GM12878 (cell line): ENCODE measurements at regions not wholly inside any gene's neighbourhood (a gene's known extent, or its start where the extent isn't known, plus 50 kb on each side); places are given as distances from the start of the nearest gene placed in this dataset.

Experiments
- ATAC-seq: fragments of 200-7000 bp; cut with Tn5 transposase; 3 replicates; pipeline ENCODE4 v1.9.1; 2020; ENCODE audit warnings: mild to moderate bottlenecking, moderate library complexity
- BruUV-seq: library from RNA; stranded (reverse); fragments of 400-500 nt; replicated peaks from 2 replicates; lab custom pipeline; 2021; lab: Mats Ljungman, UMichigan
- CTCF ChIA-PET: fragments of 300-600 bp; sonication (Branson Sonifier 250); formaldehyde crosslinking; extraction: SDS; loops from one replicate; lab custom pipeline; 2021; ENCODE audit warnings: inconsistent platforms; lab: Yijun Ruan, JAX
- POLR2A ChIA-PET: fragments of 350-600 bp; formaldehyde crosslinking; extraction: SDS; loops from one replicate; lab custom pipeline; 2021; ENCODE audit warnings: inconsistent platforms; lab: Charles Lee
- RAD21 ChIA-PET: fragments of 300-600 bp; sonication (Branson Sonifier 250); formaldehyde crosslinking; loops from one replicate; lab custom pipeline; 2023; ENCODE audit warnings: antibody characterized with exemption; ENCODE audit not compliant: unreplicated experiment; lab: Charles Lee
- SMC1A ChIA-PET: fragments of 300-600 bp; sonication (Branson Sonifier 250); formaldehyde crosslinking; loops from one replicate; lab custom pipeline; 2023; ENCODE audit not compliant: unreplicated experiment, uncharacterized antibody; lab: Charles Lee
- DNase-seq: peaks from one replicate; pipeline ENCODE4 v3.0.0-alpha.2; 2011; ENCODE audit warnings: low read depth, low spot score
- FAIRE-seq: peaks from 3 replicates; lab custom pipeline; 2011; peaks lifted over from hg19 to GRCh38; lab: Jason Lieb, UNC
- H2AFZ ChIP-seq: 2 replicates; pipeline ENCODE4 v1.6.0; 2011; ENCODE audit warnings: low read depth, low read length, control low read depth; ENCODE audit not compliant: control insufficient read depth
- H3K27ac ChIP-seq: 2 replicates; pipeline ENCODE4 v1.5.1; 2011; ENCODE audit warnings: control low read depth; ENCODE audit not compliant: control insufficient read depth, insufficient read depth
- H3K27me3 ChIP-seq, 2 experiments: replicated peaks in 1 of 2; 2 replicates each; pipeline versions ENCODE4 v1.6.0 to v1.6.1; 2011; ENCODE audit warnings: low read length in 1 of 2; ENCODE audit not compliant: control insufficient read depth in 2 of 2, insufficient read depth in 2 of 2
- H3K36me3 ChIP-seq, 2 experiments: 2 replicates each; pipeline ENCODE4 v1.5.1; 2011; ENCODE audit warnings: low read length in 1 of 2; ENCODE audit not compliant: control insufficient read depth in 2 of 2, insufficient read depth in 2 of 2
- H3K4me1 ChIP-seq: 2 replicates; pipeline ENCODE4 v1.6.1; 2011; ENCODE audit warnings: mild to moderate bottlenecking, low read length, moderate library complexity, mixed read lengths; ENCODE audit not compliant: control insufficient read depth, insufficient read depth
- H3K4me2 ChIP-seq: 2 replicates; pipeline ENCODE4 v1.6.0; 2011; ENCODE audit warnings: control low read depth; ENCODE audit not compliant: control insufficient read depth, insufficient read depth
- H3K4me3 ChIP-seq: fragments of 200-600 bp; sonication (generic); 2 replicates; pipeline ENCODE4 v1.5.1; 2016
- H3K79me2 ChIP-seq: 2 replicates; pipeline ENCODE4 v1.6.0; 2011; ENCODE audit warnings: low read length; ENCODE audit not compliant: control insufficient read depth, insufficient read depth
- H3K9ac ChIP-seq: 2 replicates; pipeline ENCODE4 v1.8.0; 2011; ENCODE audit warnings: low read length, control low read depth, mixed read lengths; ENCODE audit not compliant: control insufficient read depth, insufficient read depth
- H3K9me3 ChIP-seq: replicated peaks from 3 replicates; pipeline ENCODE4 v1.5.1; 2011; ENCODE audit warnings: mild to moderate bottlenecking, low read length; ENCODE audit not compliant: control insufficient read depth, insufficient read depth
- H4K20me1 ChIP-seq: 2 replicates; pipeline ENCODE4 v1.6.0; 2011; ENCODE audit not compliant: control insufficient read depth, insufficient read depth
- FOXM1 ChIP-seq: IDR thresholded peaks from 2 replicates; pipeline ENCODE4 v1.6.1; 2012; ENCODE audit warnings: low read depth, mild to moderate bottlenecking, inconsistent platforms, low read length, moderate library complexity
- HDGF ChIP-seq: fragments of 450-650 bp; IDR thresholded peaks from 2 replicates; pipeline ENCODE4 v1.6.1; 2016; ENCODE audit warnings: antibody characterized with exemption
- JUNB ChIP-seq: IDR thresholded peaks from 2 replicates; pipeline ENCODE4 v1.6.1; 2016; ENCODE audit warnings: antibody characterized with exemption, mild to moderate bottlenecking
- NR2C1 ChIP-seq: fragments of 450-650 bp; IDR thresholded peaks from 2 replicates; pipeline ENCODE4 v1.6.1; 2017; ENCODE audit warnings: antibody characterized with exemption, mild to moderate bottlenecking, moderate library complexity
- TARDBP ChIP-seq: IDR thresholded peaks from 2 replicates; pipeline ENCODE4 v1.6.1; 2016; ENCODE audit warnings: borderline replicate concordance
- WGBS: methylation state at CpG from one replicate; pipeline ENCODE4 v1.1.6; 2016; ENCODE audit warnings: low lambda C conversion rate; ENCODE audit not compliant: insufficient replicate concordance, insufficient coverage; ENCODE audit errors: missing lambda C conversion rate; 5-methylcytosine and 5-hydroxymethylcytosine counted together
- in situ Hi-C: fragments of 300-500 bp; cut with MboI; formaldehyde crosslinking; loops from 9 replicates; pipeline ENCODE4 v1.14.3; 2018; ENCODE audit warnings: mixed read lengths
- intact Hi-C: fragments of 100-400 bp; cut with micrococcal nuclease; formaldehyde crosslinking; loops from one replicate; pipeline ENCODE4 v1.14.2; 2022; ENCODE audit not compliant: unreplicated experiment
- TF ChIP-seq, protein P1 (sequence below): fragments of 450-650 bp; conservative IDR thresholded peaks from 2 replicates; pipeline ENCODE4 v1.6.1; 2017; ENCODE audit warnings: mild to moderate bottlenecking, moderate library complexity
- TF ChIP-seq, protein P2 (sequence below): fragments of 150-350 bp; IDR thresholded peaks from 2 replicates; pipeline ENCODE4 v1.6.1; 2016; ENCODE audit warnings: low read depth, low read length
- TF ChIP-seq, protein P3 (sequence below): fragments of 450-650 bp; IDR thresholded peaks from 2 replicates; pipeline ENCODE4 v1.6.1; 2014; ENCODE audit warnings: mild to moderate bottlenecking
- TF ChIP-seq, protein P4 (sequence below): IDR thresholded peaks from 2 replicates; pipeline ENCODE4 v1.6.1; 2011; ENCODE audit warnings: mild to moderate bottlenecking, low read depth, low read length, moderate library complexity; ENCODE audit not compliant: insufficient replicate concordance

DNA sequence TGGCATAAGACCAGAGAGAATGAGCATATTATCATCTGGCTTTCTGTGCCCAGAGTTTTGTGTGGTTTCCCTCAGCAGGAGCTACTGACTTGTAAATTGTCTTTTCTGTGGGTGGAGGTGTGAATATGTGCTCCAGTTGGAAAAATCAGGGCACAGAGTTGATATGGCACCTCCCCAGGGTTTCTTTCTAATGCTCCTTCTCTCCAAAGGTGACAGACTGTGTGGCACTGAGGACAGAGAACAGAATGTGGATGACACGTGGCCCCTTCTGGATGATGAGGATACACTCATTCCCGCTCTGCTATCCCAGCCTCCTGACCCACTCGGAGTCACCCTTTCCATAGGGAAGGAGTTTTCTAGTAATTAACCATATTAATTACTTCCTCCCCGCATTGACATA lies 221.0 kb downstream of the ICE1 start:
- ChIA-PET SMC1A (no interaction called here), CTCF (no interaction called here), RAD21 (no interaction called here), POLR2A (no interaction called here)
- intact Hi-C loops (no loop called here), in situ Hi-C loops (no loop called here)
- H3K27ac ChIP-seq, result no peak overlapping the region
- ATAC-seq (no peak), DNase-seq (no peak), FAIRE-seq (no peak)
- H3K79me2 ChIP-seq, result no peaks in the 10 kb centered on the region
- WGBS, result 22% methylated on average over 4 of the region's 4 CpGs
- H3K4me1 ChIP-seq, result no peaks in the 10 kb centered on the region
- no peaks in the 10 kb centered on the region for H3K36me3 ChIP-seq
- no peak overlapping the region for H3K4me2 ChIP-seq
- TF ChIP-seq, protein P1, sequence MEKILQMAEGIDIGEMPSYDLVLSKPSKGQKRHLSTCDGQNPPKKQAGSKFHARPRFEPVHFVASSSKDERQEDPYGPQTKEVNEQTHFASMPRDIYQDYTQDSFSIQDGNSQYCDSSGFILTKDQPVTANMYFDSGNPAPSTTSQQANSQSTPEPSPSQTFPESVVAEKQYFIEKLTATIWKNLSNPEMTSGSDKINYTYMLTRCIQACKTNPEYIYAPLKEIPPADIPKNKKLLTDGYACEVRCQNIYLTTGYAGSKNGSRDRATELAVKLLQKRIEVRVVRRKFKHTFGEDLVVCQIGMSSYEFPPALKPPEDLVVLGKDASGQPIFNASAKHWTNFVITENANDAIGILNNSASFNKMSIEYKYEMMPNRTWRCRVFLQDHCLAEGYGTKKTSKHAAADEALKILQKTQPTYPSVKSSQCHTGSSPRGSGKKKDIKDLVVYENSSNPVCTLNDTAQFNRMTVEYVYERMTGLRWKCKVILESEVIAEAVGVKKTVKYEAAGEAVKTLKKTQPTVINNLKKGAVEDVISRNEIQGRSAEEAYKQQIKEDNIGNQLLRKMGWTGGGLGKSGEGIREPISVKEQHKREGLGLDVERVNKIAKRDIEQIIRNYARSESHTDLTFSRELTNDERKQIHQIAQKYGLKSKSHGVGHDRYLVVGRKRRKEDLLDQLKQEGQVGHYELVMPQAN, result no peak
- TF ChIP-seq NR2C1 (no peak), FOXM1 (no peak), JUNB (no peak), TARDBP (no peak), HDGF (no peak)
- TF ChIP-seq, protein P2, sequence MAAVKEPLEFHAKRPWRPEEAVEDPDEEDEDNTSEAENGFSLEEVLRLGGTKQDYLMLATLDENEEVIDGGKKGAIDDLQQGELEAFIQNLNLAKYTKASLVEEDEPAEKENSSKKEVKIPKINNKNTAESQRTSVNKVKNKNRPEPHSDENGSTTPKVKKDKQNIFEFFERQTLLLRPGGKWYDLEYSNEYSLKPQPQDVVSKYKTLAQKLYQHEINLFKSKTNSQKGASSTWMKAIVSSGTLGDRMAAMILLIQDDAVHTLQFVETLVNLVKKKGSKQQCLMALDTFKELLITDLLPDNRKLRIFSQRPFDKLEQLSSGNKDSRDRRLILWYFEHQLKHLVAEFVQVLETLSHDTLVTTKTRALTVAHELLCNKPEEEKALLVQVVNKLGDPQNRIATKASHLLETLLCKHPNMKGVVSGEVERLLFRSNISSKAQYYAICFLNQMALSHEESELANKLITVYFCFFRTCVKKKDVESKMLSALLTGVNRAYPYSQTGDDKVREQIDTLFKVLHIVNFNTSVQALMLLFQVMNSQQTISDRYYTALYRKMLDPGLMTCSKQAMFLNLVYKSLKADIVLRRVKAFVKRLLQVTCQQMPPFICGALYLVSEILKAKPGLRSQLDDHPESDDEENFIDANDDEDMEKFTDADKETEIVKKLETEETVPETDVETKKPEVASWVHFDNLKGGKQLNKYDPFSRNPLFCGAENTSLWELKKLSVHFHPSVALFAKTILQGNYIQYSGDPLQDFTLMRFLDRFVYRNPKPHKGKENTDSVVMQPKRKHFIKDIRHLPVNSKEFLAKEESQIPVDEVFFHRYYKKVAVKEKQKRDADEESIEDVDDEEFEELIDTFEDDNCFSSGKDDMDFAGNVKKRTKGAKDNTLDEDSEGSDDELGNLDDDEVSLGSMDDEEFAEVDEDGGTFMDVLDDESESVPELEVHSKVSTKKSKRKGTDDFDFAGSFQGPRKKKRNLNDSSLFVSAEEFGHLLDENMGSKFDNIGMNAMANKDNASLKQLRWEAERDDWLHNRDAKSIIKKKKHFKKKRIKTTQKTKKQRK, result no peak
- TF ChIP-seq, protein P3, sequence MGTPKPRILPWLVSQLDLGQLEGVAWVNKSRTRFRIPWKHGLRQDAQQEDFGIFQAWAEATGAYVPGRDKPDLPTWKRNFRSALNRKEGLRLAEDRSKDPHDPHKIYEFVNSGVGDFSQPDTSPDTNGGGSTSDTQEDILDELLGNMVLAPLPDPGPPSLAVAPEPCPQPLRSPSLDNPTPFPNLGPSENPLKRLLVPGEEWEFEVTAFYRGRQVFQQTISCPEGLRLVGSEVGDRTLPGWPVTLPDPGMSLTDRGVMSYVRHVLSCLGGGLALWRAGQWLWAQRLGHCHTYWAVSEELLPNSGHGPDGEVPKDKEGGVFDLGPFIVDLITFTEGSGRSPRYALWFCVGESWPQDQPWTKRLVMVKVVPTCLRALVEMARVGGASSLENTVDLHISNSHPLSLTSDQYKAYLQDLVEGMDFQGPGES, result no peak
- TF ChIP-seq, protein P4, sequence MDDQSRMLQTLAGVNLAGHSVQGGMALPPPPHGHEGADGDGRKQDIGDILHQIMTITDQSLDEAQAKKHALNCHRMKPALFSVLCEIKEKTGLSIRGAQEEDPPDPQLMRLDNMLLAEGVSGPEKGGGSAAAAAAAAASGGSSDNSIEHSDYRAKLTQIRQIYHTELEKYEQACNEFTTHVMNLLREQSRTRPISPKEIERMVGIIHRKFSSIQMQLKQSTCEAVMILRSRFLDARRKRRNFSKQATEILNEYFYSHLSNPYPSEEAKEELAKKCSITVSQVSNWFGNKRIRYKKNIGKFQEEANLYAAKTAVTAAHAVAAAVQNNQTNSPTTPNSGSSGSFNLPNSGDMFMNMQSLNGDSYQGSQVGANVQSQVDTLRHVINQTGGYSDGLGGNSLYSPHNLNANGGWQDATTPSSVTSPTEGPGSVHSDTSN, result no peak
- H3K9ac ChIP-seq, result no peak overlapping the region
- H4K20me1 ChIP-seq, result no peaks in the 10 kb centered on the region
- BruUV-seq, result no TSS peak
- no peaks in the 10 kb centered on the region for H3K9me3 ChIP-seq
- H3K4me3 ChIP-seq, result no peak overlapping the region
- no peak overlapping the region for H2AFZ ChIP-seq
- no peaks in the 10 kb centered on the region for H3K27me3 ChIP-seq
